ENCODE measurements at regions not wholly inside any gene's neighbourhood (a gene's known extent, or its start where the extent isn't known, plus 50 kb on each side); places are given as distances from the start of the nearest gene placed in this dataset.

DNA sequence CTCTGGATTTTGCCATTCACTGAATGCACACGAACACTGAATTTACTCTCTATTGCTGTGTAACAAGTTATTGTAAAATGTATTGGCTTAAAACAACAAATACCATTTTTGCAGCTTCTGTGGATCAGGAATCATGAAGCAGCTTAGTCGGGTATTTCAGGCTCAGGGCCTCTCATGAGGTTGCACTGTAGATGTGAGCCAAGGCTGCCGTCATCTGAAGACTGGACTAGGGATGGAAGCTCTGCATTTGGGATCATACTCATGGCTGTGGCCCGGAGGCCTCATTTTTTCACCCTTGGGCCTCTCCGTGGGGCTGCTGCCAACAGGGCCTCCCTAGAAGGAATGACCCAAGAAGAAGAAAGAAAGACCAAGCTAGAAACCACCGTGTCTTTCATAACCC is 492.4 kb upstream of the CDH4 start:
- ChIA-PET POLR2A (no interaction called here), CTCF (no interaction called here)
- TF ChIP-seq, protein P1, sequence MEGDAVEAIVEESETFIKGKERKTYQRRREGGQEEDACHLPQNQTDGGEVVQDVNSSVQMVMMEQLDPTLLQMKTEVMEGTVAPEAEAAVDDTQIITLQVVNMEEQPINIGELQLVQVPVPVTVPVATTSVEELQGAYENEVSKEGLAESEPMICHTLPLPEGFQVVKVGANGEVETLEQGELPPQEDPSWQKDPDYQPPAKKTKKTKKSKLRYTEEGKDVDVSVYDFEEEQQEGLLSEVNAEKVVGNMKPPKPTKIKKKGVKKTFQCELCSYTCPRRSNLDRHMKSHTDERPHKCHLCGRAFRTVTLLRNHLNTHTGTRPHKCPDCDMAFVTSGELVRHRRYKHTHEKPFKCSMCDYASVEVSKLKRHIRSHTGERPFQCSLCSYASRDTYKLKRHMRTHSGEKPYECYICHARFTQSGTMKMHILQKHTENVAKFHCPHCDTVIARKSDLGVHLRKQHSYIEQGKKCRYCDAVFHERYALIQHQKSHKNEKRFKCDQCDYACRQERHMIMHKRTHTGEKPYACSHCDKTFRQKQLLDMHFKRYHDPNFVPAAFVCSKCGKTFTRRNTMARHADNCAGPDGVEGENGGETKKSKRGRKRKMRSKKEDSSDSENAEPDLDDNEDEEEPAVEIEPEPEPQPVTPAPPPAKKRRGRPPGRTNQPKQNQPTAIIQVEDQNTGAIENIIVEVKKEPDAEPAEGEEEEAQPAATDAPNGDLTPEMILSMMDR (IDR thresholded peaks at IDR 0.05; ENCODE audit: low read depth, low read length) = no peak
- Histone ChIP-seq H3K4me3 (ENCODE audit: low read depth, low read length) (no peak overlapping the region), H3K27ac (ENCODE audit: low read depth, low read length) (no peak overlapping the region), H3K9me3 (ENCODE audit: control insufficient read depth, insufficient read depth, low read length) (no peaks in the 10 kb centered on the region; the same call in 1 of the 2 replicates), H3K27me3 (ENCODE audit: control insufficient read depth, insufficient read depth, low read length) (no peaks in the 10 kb centered on the region)
- no peak for DNase-seq (ENCODE audit: low read depth, low spot score)

DNA sequence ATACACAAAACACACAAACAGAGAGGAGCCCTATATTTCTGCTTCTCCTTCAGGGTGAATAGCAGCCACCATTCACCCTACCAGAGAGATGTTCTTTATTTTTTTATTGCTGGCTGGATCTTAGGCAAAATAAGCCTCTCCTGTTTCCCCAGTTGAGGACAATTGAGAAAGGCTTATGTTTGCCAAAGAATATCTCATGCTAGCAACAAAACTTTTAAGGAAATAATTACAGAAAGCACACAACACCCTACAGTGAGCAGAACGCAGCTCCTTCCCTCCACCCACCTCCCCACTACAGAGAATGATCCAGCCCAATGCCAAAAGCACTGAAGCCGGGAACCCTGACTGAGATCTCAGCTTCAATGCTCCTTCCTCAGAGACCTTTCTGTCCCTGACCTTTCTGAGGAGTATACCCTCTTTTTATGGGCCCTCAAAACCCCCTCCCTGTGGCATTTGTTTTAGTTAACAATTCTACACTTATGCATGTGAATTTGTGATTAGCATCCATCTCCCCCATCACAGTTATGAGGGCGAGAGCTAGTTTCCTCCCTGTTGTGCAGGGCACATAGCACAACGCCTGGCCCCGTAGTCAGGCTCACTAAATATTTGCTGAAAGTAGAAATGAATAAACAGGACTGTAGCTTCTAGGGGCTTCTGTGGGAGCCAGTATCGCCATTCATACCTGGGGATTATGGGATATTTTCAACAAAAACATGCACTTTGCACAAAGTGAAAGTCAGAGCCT is 491.6 kb upstream of the CDH4 start:
- Histone ChIP-seq H3K27me3 (ENCODE audit: control insufficient read depth, insufficient read depth, low read length) (no peaks in the 10 kb centered on the region), H3K4me3 (ENCODE audit: low read depth, low read length) (no peak overlapping the region), H3K9me3 (ENCODE audit: control insufficient read depth, insufficient read depth, low read length) (no peaks in the 10 kb centered on the region; the same call in 1 of the 2 replicates), H3K27ac (ENCODE audit: low read depth, low read length) (no peak overlapping the region)
- no peak for DNase-seq (ENCODE audit: low read depth, low spot score)
- ChIA-PET POLR2A (no interaction called here), CTCF (no interaction called here)
- TF ChIP-seq, protein P1 (IDR thresholded peaks at IDR 0.05; ENCODE audit: low read depth, low read length) = no peak

DNA sequence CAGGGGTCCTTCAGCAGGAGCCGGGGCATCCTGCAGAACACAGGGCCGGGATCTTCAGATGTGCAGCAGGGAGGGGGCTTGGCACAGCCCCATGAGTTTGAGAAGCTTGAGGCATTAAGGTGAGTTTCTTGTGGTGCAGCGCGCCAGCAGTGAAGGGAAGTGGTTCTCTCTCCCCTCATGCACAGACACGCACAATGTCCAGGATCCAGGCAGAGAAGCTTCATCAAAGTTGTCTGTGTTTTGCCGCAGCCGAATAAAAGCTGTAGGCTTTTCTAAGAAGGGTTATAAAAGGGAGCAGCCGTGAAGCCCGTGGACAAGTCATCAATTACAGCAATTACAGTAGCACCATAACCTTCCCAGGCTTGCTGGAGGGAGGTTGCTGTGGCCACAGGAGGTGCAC is 491.0 kb upstream of the CDH4 start:
- CTCF ChIA-PET = no interaction called here

DNA sequence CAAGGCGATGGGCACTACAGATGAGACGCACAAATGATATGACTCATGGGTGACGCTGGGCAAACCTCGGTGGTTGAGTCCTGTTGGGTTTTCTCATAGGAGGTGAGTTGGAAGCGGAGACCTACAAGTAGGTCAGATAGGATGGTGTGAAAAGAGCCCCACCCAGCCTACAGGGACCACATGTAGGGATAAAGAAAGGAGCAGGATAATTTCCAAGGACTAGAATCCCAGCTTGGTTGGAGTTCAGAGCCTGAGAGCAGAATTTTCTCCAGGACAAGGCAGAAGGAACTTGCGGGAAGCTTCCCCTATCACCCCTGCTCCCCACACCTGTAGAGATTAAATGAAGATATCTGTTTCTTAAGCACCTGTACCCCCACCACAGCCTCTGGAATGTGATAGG is 489.7 kb upstream of the CDH4 start:
- DNase-seq (ENCODE audit: low read depth, low spot score) = no peak
- TF ChIP-seq, protein P1 (IDR thresholded peaks at IDR 0.05; ENCODE audit: low read depth, low read length) = no peak
- no peaks in the 10 kb centered on the region for H3K9me3 ChIP-seq (ENCODE audit: control insufficient read depth, insufficient read depth, low read length)
- no peaks in the 10 kb centered on the region for H3K27me3 ChIP-seq (ENCODE audit: control insufficient read depth, insufficient read depth, low read length)
- POLR2A ChIA-PET = no interaction called here
- H3K4me3 ChIP-seq (ENCODE audit: low read depth, low read length) = no peak overlapping the region
- CTCF ChIA-PET = interaction anchor here (0.6 kb wide), 1 partner anchor 8 kb away, joined by 3 read pairs; no protein-coding TSS in a partner anchor
- H3K27ac ChIP-seq (ENCODE audit: low read depth, low read length) = no peak overlapping the region

More for the DNA sequence above, 491.0 kb upstream of the CDH4 start:
- POLR2A ChIA-PET = no interaction called here
- DNase-seq (ENCODE audit: low read depth, low spot score) = no peak
- H3K9me3 ChIP-seq (ENCODE audit: control insufficient read depth, insufficient read depth, low read length) = no peaks in the 10 kb centered on the region
- H3K4me3 ChIP-seq (ENCODE audit: low read depth, low read length) = no peak overlapping the region
- no peak overlapping the region for H3K27ac ChIP-seq (ENCODE audit: low read depth, low read length)
- TF ChIP-seq, protein P1 (IDR thresholded peaks at IDR 0.05; ENCODE audit: low read depth, low read length) = no peak
- no peaks in the 10 kb centered on the region for H3K27me3 ChIP-seq (ENCODE audit: control insufficient read depth, insufficient read depth, low read length)

DNA sequence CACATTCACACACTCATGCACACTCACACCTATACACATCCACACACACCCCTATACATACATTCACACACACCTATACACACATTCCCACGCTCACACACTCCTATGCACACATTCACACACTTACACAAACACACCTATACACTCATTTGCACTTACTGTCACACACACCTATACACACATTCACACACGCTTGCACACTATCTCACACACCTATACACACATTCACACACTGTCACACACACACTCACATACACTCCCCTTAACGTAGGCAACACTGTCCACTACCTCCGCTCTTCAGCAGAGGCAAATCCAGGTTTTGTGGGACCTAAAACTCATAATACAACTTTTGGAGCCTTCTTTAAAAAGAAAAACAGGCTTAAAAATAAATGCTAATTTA is 487.7 kb upstream of the CDH4 start:
- Histone ChIP-seq H3K4me3 (ENCODE audit: low read depth, low read length) (no peak overlapping the region), H3K9me3 (ENCODE audit: control insufficient read depth, insufficient read depth, low read length) (no peaks in the 10 kb centered on the region), H3K27ac (ENCODE audit: low read depth, low read length) (no peak overlapping the region), H3K27me3 (ENCODE audit: control insufficient read depth, insufficient read depth, low read length) (no peaks in the 10 kb centered on the region)
- TF ChIP-seq, protein P1 (IDR thresholded peaks at IDR 0.05; ENCODE audit: low read depth, low read length) = no peak
- CTCF ChIA-PET = no interaction called here
- POLR2A ChIA-PET = no interaction called here
- DNase-seq (ENCODE audit: low read depth, low spot score) = no peak

Data from AG04450 (cell line).